ENCODE measurements at regions not wholly inside any gene's neighbourhood (a gene's known extent, or its start where the extent isn't known, plus 50 kb on each side); places are given as distances from the start of the nearest gene placed in this dataset.
"Not testable (repeated sequence)": the region's sequence is repeated elsewhere in the genome, so short reads cannot be mapped to it uniquely, and the experiment has no call there.

- Mint-ChIP-seq H3K4me3 (no peak overlapping the region), H3K9me3 (no peaks in the 10 kb centered on the region), H3K4me1 (ENCODE audit: low read depth) (no peaks in the 10 kb centered on the region), H3K36me3 (ENCODE audit: low read depth) (no peaks in the 10 kb centered on the region), H3K27me3 (ENCODE audit: low read depth) (no peaks in the 10 kb centered on the region), H3K27ac (no peak overlapping the region)
Measured at GRCh38 chr7:124263232-124263827, 230.5 kb upstream of the TMEM229A start.

DNA sequence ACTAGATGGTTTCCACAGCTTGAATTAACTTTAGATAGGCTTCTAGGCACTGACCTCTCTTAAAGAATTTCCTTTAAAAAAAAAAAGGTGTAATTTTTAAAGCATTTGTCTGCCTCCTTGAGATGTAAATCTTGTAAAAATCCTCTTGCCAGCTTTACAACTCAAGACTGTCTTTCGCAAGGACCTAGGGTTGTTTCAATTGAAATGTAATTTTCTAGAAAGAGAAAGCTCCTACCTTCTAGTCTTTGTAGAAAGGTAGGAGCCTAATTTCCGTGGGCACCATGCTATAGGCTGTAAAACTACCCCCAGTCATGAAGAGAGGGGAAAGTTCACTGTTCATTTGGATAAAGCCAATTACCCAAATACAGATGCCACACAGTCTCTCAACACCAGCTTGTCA, 228.8 kb upstream of the TMEM229A start:
- H3K27ac Mint-ChIP-seq, result no peak overlapping the region
- H3K36me3 Mint-ChIP-seq (ENCODE audit: low read depth), result no peaks in the 10 kb centered on the region
- no peaks in the 10 kb centered on the region for H3K9me3 Mint-ChIP-seq
- H3K27me3 Mint-ChIP-seq (ENCODE audit: low read depth), result no peaks in the 10 kb centered on the region
- no peaks in the 10 kb centered on the region for H3K4me1 Mint-ChIP-seq (ENCODE audit: low read depth)
- H3K4me3 Mint-ChIP-seq, result no peak overlapping the region

DNA sequence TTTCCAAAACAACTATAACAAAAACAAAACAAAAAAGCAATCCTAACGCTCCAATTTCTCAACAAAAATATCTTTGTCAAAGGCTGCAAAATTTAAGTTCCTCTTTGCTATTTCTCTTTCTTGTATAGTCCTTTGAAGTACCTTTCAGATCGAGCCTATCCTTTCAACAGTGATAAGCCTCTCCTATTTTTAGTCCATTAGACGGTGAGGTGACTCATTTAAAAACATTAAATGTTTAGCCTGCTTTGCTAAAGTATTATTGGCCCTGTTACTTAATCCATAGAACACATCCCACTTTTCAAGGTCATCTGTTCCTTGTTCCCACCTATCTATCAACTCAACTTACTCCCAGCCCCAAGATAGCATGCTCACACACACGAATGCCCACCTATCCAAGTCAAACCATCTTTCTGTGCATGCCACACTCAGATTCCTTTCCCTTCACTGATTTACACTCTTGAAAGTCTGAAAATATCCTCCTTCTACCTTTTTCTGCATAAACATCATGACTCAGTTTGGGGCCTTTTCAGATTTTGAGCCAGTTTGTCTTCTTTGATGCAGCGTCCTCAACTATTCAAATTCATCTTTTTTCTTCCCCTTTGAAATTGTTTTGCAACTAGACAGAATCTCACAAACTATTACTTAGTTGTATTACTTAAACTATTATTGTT, 224.9 kb upstream of the TMEM229A start:
- H3K4me1 Mint-ChIP-seq (ENCODE audit: low read depth), result no peaks in the 10 kb centered on the region
- H3K36me3 Mint-ChIP-seq (ENCODE audit: low read depth), result no peaks in the 10 kb centered on the region
- H3K27ac Mint-ChIP-seq, result no peak overlapping the region
- no peaks in the 10 kb centered on the region for H3K27me3 Mint-ChIP-seq (ENCODE audit: low read depth)
- H3K4me3 Mint-ChIP-seq, result no peak overlapping the region
- H3K9me3 Mint-ChIP-seq, result no peaks in the 10 kb centered on the region

GRCh38 chr7:124255041-124255655, 222.3 kb upstream of the TMEM229A start:
- Mint-ChIP-seq H3K27ac (no peak overlapping the region), H3K9me3 (no peaks in the 10 kb centered on the region), H3K4me3 (no peak overlapping the region), H3K36me3 (ENCODE audit: low read depth) (no peaks in the 10 kb centered on the region), H3K27me3 (ENCODE audit: low read depth) (no peaks in the 10 kb centered on the region), H3K4me1 (ENCODE audit: low read depth) (no peaks in the 10 kb centered on the region)

- Mint-ChIP-seq H3K4me1 (ENCODE audit: low read depth) (no peaks in the 10 kb centered on the region), H3K36me3 (ENCODE audit: low read depth) (no peaks in the 10 kb centered on the region), H3K4me3 (no peak overlapping the region), H3K9me3 (no peaks in the 10 kb centered on the region), H3K27ac (no peak overlapping the region), H3K27me3 (ENCODE audit: low read depth) (no peaks in the 10 kb centered on the region)
Measured at GRCh38 chr7:124254396-124254795, 221.5 kb upstream of the TMEM229A start.

DNA sequence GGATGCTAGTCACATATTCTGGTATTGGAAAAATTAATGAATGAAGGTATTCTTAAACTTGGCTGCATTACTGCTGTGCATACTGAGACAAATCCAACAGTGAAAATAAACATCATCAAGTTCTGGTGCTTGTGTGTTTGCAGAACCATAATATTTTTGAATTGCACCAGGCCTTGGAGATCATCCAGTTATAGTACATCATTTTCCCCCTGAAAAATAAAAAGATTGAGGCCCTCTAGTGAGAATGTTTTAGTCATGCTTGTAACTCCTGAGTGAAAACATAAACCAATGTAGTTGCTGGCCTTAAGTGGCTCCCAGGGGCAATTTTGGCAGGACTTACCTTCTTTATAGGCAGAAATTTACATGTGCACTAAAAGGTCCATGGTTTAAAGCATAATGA, 218.8 kb upstream of the TMEM229A start:
- Mint-ChIP-seq H3K27me3 (ENCODE audit: low read depth) (no peaks in the 10 kb centered on the region), H3K4me1 (ENCODE audit: low read depth) (no peaks in the 10 kb centered on the region), H3K36me3 (ENCODE audit: low read depth) (no peaks in the 10 kb centered on the region), H3K27ac (no peak overlapping the region), H3K9me3 (no peaks in the 10 kb centered on the region), H3K4me3 (no peak overlapping the region)

DNA sequence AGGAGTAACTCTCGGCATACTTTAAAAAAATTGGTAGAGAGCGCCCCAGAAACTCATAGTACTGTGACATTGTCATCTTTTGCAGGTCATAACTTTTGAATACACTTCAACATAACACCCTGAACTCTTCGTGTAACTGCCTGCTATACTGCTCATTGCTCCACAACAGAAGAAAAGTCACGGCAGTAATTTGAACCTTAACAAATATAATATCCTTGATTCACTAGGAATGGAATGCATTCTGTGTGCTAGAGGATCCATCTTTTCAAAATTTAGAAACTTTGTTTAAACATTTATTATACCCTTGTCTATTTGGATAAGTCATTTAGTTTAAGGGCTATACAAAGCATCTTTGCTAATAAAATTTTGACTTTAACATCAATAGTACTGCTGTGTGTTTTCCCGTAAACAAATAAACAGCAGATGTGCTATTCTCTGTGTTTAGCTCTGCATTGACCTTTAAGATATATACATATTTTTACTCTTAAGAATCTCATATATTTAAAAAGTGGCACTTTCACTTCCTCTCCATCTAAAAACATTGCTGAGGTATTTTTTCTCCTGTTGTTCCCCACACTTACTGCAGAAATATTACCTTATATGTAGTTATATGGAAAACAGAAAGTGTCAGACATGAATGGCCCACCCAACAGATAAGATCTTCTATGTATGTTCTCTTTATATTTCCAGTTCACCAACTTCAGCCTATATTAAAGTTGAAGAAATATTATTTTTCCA, 217.6 kb upstream of the TMEM229A start:
- no peak overlapping the region for H3K27ac Mint-ChIP-seq
- no peaks in the 10 kb centered on the region for H3K9me3 Mint-ChIP-seq
- H3K4me3 Mint-ChIP-seq, result no peak overlapping the region
- H3K27me3 Mint-ChIP-seq (ENCODE audit: low read depth), result no peaks in the 10 kb centered on the region
- no peaks in the 10 kb centered on the region for H3K4me1 Mint-ChIP-seq (ENCODE audit: low read depth)
- H3K36me3 Mint-ChIP-seq (ENCODE audit: low read depth), result no peaks in the 10 kb centered on the region

DNA sequence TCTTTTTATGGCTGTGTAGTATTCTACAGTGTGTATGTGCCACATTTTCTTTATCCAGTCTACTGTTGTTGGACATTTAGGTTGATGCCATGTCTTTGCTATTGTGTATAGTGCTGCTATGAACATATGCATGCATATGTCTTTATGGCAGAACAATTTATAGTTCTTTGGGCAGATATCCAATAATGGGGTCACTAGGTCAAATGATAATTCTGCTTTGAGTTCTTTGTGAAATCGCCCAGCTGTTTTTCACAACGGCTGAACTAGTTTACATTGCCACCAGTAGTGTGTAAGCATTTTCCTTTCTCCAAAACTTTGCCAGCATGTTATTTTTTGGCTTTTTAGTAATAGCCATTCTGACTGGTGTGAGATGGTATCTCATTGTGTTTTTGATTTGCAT, 214.8 kb upstream of the TMEM229A start:
- H3K27me3 Mint-ChIP-seq (ENCODE audit: low read depth), result no peaks in the 10 kb centered on the region
- H3K36me3 Mint-ChIP-seq (ENCODE audit: low read depth), result no peaks in the 10 kb centered on the region
- no peak overlapping the region for H3K27ac Mint-ChIP-seq
- no peaks in the 10 kb centered on the region for H3K4me1 Mint-ChIP-seq (ENCODE audit: low read depth)
- no peaks in the 10 kb centered on the region for H3K9me3 Mint-ChIP-seq
- H3K4me3 Mint-ChIP-seq, result no peak overlapping the region

GRCh38 chr7:124246262-124246863, 213.5 kb upstream of the TMEM229A start:
- Mint-ChIP-seq H3K36me3 (ENCODE audit: low read depth) (no peaks in the 10 kb centered on the region), H3K4me1 (ENCODE audit: low read depth) (no peaks in the 10 kb centered on the region), H3K9me3 (no peaks in the 10 kb centered on the region), H3K4me3 (no peak overlapping the region), H3K27ac (no peak overlapping the region), H3K27me3 (ENCODE audit: low read depth) (no peaks in the 10 kb centered on the region)

DNA sequence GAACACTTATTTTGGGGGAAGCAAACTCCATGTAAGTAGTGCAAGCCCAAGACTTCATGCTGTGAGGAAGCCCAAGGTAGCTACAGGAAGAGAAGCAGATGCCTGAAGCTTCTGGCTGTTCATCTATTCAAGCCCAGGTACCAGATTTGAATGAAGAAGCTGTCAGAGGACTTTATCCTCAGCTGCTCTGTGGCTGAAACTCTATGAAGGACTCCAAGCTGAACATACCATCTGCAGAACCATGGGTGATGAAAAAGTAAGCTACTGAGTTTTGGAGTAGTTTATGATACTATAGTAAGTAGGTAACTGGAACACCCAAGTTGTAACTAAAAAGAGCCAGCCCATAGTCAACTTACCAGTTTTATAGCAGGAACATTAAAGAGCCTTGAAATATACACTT, 211.6 kb upstream of the TMEM229A start:
- H3K36me3 Mint-ChIP-seq (ENCODE audit: low read depth); H3K4me3 Mint-ChIP-seq; H3K27ac Mint-ChIP-seq; H3K27me3 Mint-ChIP-seq (ENCODE audit: low read depth); H3K9me3 Mint-ChIP-seq; H3K4me1 Mint-ChIP-seq (ENCODE audit: low read depth): not testable (repeated sequence)

DNA sequence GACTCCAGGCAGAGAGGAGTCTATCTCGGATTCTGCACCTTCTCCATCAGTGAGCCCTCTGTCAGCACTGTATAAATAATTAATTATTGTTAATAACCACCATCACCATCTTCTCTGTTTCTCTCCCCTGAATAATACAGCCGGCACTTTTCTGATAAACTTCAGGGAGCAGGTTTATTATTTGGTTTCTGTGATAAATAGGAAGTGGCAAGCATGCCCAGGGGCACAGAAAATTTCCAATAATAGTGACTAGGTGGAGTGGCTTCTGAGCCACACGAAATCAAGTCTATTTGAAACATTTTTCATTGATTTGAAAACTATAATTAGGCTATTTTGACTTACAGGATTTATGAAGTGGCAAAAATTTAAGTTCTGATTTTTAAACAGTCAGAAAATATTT, 186.8 kb upstream of the TMEM229A start:
- no peak overlapping the region for H3K27ac Mint-ChIP-seq
- H3K27me3 Mint-ChIP-seq (ENCODE audit: low read depth), result no peaks in the 10 kb centered on the region
- no peaks in the 10 kb centered on the region for H3K4me1 Mint-ChIP-seq (ENCODE audit: low read depth)
- H3K36me3 Mint-ChIP-seq (ENCODE audit: low read depth), result no peaks in the 10 kb centered on the region
- peaks cover 7% of the 10 kb centered on the region for H3K9me3 Mint-ChIP-seq
- H3K4me3 Mint-ChIP-seq, result no peak overlapping the region

DNA sequence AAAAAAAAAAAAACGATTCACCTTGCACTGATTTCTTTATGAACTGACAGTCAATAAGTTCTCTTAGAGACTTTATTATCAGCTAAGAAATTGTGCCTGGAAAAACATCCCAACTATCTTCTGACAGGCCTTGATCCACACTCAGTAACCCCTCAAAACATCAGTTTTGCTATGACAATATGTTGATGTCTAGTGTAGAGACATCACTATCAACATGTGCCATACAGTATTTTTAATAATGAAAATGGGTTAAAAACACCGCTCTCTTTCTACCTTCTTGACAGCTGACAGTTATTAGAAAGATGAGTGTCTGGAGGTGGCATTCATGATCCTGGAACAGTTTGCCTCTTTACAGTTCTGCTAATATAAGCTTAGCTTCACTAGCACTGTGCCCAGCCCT, 175.8 kb upstream of the TMEM229A start:
- Mint-ChIP-seq H3K4me3 (no peak overlapping the region), H3K9me3 (peaks cover 4% of the 10 kb centered on the region), H3K27ac (no peak overlapping the region), H3K4me1 (ENCODE audit: low read depth) (no peaks in the 10 kb centered on the region), H3K36me3 (ENCODE audit: low read depth) (no peaks in the 10 kb centered on the region), H3K27me3 (ENCODE audit: low read depth) (no peaks in the 10 kb centered on the region)

DNA sequence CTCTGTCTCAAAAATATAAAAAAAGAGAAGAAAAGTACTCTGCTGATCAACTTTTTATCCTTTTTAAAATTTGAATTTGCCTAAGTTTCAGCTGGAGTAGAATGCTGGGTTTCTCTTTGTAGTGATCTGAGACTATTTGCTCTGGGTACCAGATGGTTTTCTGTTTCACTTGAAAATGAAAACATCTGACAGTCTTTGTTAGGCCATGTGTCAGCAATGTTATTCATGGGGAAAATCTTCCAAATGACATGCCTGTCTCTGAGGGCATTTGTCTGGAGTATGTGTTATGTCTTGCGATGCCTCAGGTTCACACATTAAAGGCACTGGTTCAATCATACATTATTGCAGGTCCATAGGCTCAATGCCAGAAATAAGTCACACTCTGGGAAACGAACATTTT, 175.3 kb upstream of the TMEM229A start:
- Mint-ChIP-seq H3K4me1 (ENCODE audit: low read depth) (no peaks in the 10 kb centered on the region), H3K36me3 (ENCODE audit: low read depth) (no peaks in the 10 kb centered on the region), H3K4me3 (no peak overlapping the region), H3K27me3 (ENCODE audit: low read depth) (no peaks in the 10 kb centered on the region), H3K27ac (no peak overlapping the region), H3K9me3 (peaks cover 4% of the 10 kb centered on the region)

- no peaks in the 10 kb centered on the region for H3K27me3 Mint-ChIP-seq (ENCODE audit: low read depth)
- H3K4me3 Mint-ChIP-seq, result no peak overlapping the region
- H3K36me3 Mint-ChIP-seq (ENCODE audit: low read depth), result no peaks in the 10 kb centered on the region
- H3K4me1 Mint-ChIP-seq (ENCODE audit: low read depth), result no peaks in the 10 kb centered on the region
- peaks cover 4% of the 10 kb centered on the region for H3K9me3 Mint-ChIP-seq
- no peak overlapping the region for H3K27ac Mint-ChIP-seq
Measured at GRCh38 chr7:124205526-124205925, 172.7 kb upstream of the TMEM229A start.

GRCh38 chr7:124202546-124202945, 169.7 kb upstream of the TMEM229A start:
- Mint-ChIP-seq H3K27me3 (ENCODE audit: low read depth) (no peaks in the 10 kb centered on the region), H3K36me3 (ENCODE audit: low read depth) (no peaks in the 10 kb centered on the region), H3K4me3 (no peak overlapping the region), H3K4me1 (ENCODE audit: low read depth) (no peaks in the 10 kb centered on the region), H3K27ac (no peak overlapping the region), H3K9me3 (no peaks in the 10 kb centered on the region)
